Epithelial cell of esophagus (primary cell): ENCODE measurements at regions not wholly inside any gene's neighbourhood (a gene's known extent, or its start where the extent isn't known, plus 50 kb on each side); places are given as distances from the start of the nearest gene placed in this dataset.

Experiments used
- DNase-seq: peaks from one replicate; pipeline ENCODE4 v3.0.0; 2010; ENCODE audit warnings: low read depth
- H3K4me3 ChIP-seq: 2 replicates; pipeline ENCODE4 v1.5.1; 2011; ENCODE audit warnings: mild to moderate bottlenecking, low read length, control low read depth
- CTCF ChIP-seq: IDR thresholded peaks from 2 replicates; pipeline ENCODE4 v1.5.1; 2011; ENCODE audit warnings: low read depth, mild to moderate bottlenecking, low read length, control low read depth, inconsistent platforms; ENCODE audit not compliant: insufficient read depth; ENCODE audit errors: missing control alignments

GRCh38 chr12:76226397-76226796 lies 121.8 kb downstream of the BBS10 start:
- H3K4me3 ChIP-seq, result no peak overlapping the region
- TF ChIP-seq CTCF, result no peak
- DNase-seq, result peak; percentile 20

- DNase-seq, result no peak
- no peak for TF ChIP-seq CTCF
- no peak overlapping the region for H3K4me3 ChIP-seq
Observed at GRCh38 chr12:76223869-76224268, 124.3 kb downstream of the BBS10 start.

- H3K4me3 ChIP-seq, result no peak overlapping the region
- TF ChIP-seq CTCF, result no peak
- DNase-seq, result peak; percentile 9
Observed at GRCh38 chr12:76220980-76221379, 127.2 kb downstream of the BBS10 start.

GRCh38 chr12:76219806-76220205 lies 128.4 kb downstream of the BBS10 start:
- DNase-seq, result peak; percentile 34
- H3K4me3 ChIP-seq, result no peak overlapping the region
- TF ChIP-seq CTCF, result no peak

- TF ChIP-seq CTCF, result no peak
- DNase-seq, result no peak
- no peak overlapping the region for H3K4me3 ChIP-seq
Observed at GRCh38 chr12:76216585-76217472, 131.4 kb downstream of the BBS10 start.

- no peak for DNase-seq
- H3K4me3 ChIP-seq, result no peak overlapping the region
- TF ChIP-seq CTCF, result no peak
Observed at GRCh38 chr12:76208129-76208528, 123.6 kb upstream of the NAP1L1 start.

- no peak for DNase-seq
- no peak overlapping the region for H3K4me3 ChIP-seq
- TF ChIP-seq CTCF, result no peak
Observed at GRCh38 chr12:76206677-76207072, 122.2 kb upstream of the NAP1L1 start.
